HCT116 (cell line): ENCODE measurements at regions not wholly inside any gene's neighbourhood (a gene's known extent, or its start where the extent isn't known, plus 50 kb on each side); places are given as distances from the start of the nearest gene placed in this dataset.

ENCODE experiments used
- ATAC-seq: fragments of 200-7000 bp; cut with Tn5 transposase; 2 replicates; pipeline ENCODE4 v1.9.1; 2020; ENCODE audit warnings: mild to moderate bottlenecking, moderate library complexity
- BruUV-seq: library from RNA; stranded (reverse); fragments of 400-500 nt; replicated peaks from 2 replicates; lab custom pipeline; 2021; lab: Mats Ljungman, UMichigan
- CTCF ChIA-PET: fragments of 300-600 bp; sonication (Branson Sonifier 250); formaldehyde crosslinking; loops from one replicate; lab custom pipeline; 2021; ENCODE audit warnings: antibody characterized with exemption; lab: Charles Lee
- POLR2A ChIA-PET: fragments of 300-600, 350-600 bp; sonication (Branson Sonifier 250); formaldehyde crosslinking; loops from one replicate; lab custom pipeline; 2021; ENCODE audit warnings: antibody characterized with exemption; lab: Charles Lee
- RAD21 ChIA-PET, 2 experiments: fragments of 300-600 bp; sonication (Branson Sonifier 250); formaldehyde crosslinking; loops; one replicate each; lab custom pipeline; 2023; ENCODE audit warnings: low total read pairs in 2 of 2; ENCODE audit not compliant: uncharacterized antibody in 2 of 2, unreplicated experiment in 2 of 2, low non-redundant PET in 1 of 2; lab: Charles Lee
- DNase-seq: peaks from one replicate; pipeline ENCODE4 v3.0.0-alpha.2; 2010; ENCODE audit warnings: low read depth, low spot score
- H2AFZ ChIP-seq: fragments of 200-600 bp; shearing (Covaris generic), sonication (generic); 2 replicates; pipeline ENCODE4 v1.6.1; 2017; ENCODE audit warnings: low read depth, mixed run types, mixed read lengths, antibody characterized with exemption, low read length; ENCODE audit not compliant: poor library complexity, severe bottlenecking
- H3K27ac ChIP-seq: 2 replicates; pipeline ENCODE4 v1.5.1; 2012; ENCODE audit warnings: low read depth, low read length
- H3K27me3 ChIP-seq: fragments of 200-600 bp; sonication (generic); 2 replicates; pipeline ENCODE4 v1.6.1; 2016; ENCODE audit warnings: mixed run types, low read length, mixed read lengths; ENCODE audit not compliant: insufficient read depth
- H3K36me3 ChIP-seq, 2 experiments: fragments of 200-500 bp in 1 of 2; fragments of 200-600 bp in 1 of 2; sonication (Bioruptor generic) in 1 of 2; sonication (generic) in 1 of 2; 2 replicates each; pipeline versions ENCODE4 v1.5.1 to v1.6.1; 2014 to 2016; ENCODE audit warnings: low read length in 2 of 2, inconsistent platforms in 1 of 2, mixed read lengths in 1 of 2, mixed run types in 1 of 2; ENCODE audit not compliant: insufficient read depth in 2 of 2, control insufficient read depth in 1 of 2
- H3K4me1 ChIP-seq, 2 experiments: fragments of 200-600 bp in 1 of 2; sonication (generic) in 1 of 2; 2 replicates each; pipeline versions ENCODE4 v1.5.1 to v1.6.1; 2012 to 2017; ENCODE audit warnings: low read length in 2 of 2, inconsistent platforms in 1 of 2, mild to moderate bottlenecking in 1 of 2, mixed read lengths in 1 of 2, mixed run types in 1 of 2, moderate library complexity in 1 of 2; ENCODE audit not compliant: insufficient read depth in 2 of 2, control insufficient read depth in 1 of 2
- H3K4me2 ChIP-seq: fragments of 200-600 bp; sonication (generic); 2 replicates; pipeline ENCODE4 v1.6.1; 2017; ENCODE audit warnings: mixed run types, low read length, mixed read lengths
- H3K4me3 ChIP-seq, 2 experiments: fragments of 200-600 bp in 1 of 2; sonication (generic) in 1 of 2; replicated peaks in 1 of 2; 2 replicates each; pipeline ENCODE4 v1.5.1; 2011 to 2016; ENCODE audit warnings: low read length in 2 of 2, control low read depth in 1 of 2, low read depth in 1 of 2, mild to moderate bottlenecking in 1 of 2, mixed read lengths in 1 of 2, mixed run types in 1 of 2
- H3K79me2 ChIP-seq: fragments of 200-600 bp; sonication (generic); 2 replicates; pipeline ENCODE4 v1.6.1; 2017; ENCODE audit warnings: mild to moderate bottlenecking, mixed run types, low read length, moderate library complexity, mixed read lengths; ENCODE audit not compliant: insufficient read depth
- H3K9ac ChIP-seq: fragments of 200-600 bp; sonication (generic); 2 replicates; pipeline ENCODE4 v1.6.1; 2016; ENCODE audit warnings: low read length, mixed read lengths
- H3K9me2 ChIP-seq: fragments of 200-600 bp; sonication (generic), shearing (Covaris generic); 2 replicates; pipeline ENCODE4 v1.6.1; 2017; ENCODE audit warnings: mixed run types, mild to moderate bottlenecking, moderate library complexity; ENCODE audit not compliant: insufficient read depth
- H3K9me3 ChIP-seq, 2 experiments: fragments of 200-500 bp in 1 of 2; fragments of 200-600 bp in 1 of 2; sonication (Bioruptor generic) in 1 of 2; sonication (generic) in 1 of 2; 2 replicates each; pipeline ENCODE4 v1.6.1; 2014 to 2017; ENCODE audit warnings: low read length in 2 of 2, mixed read lengths in 2 of 2, inconsistent platforms in 1 of 2, low read depth in 1 of 2, mild to moderate bottlenecking in 1 of 2, mixed run types in 1 of 2, moderate library complexity in 1 of 2; ENCODE audit not compliant: control insufficient read depth in 1 of 2, insufficient read depth in 1 of 2
- H4K20me1 ChIP-seq: fragments of 200-600 bp; sonication (generic), shearing (Covaris generic); 2 replicates; pipeline ENCODE4 v1.6.1; 2017; ENCODE audit warnings: mixed run types, mild to moderate bottlenecking, moderate library complexity; ENCODE audit not compliant: insufficient read depth
- CBX3 ChIP-seq: IDR thresholded peaks from 2 replicates; pipeline ENCODE4 v1.6.1; 2012; ENCODE audit warnings: low read depth
- ELF1 ChIP-seq: IDR thresholded peaks from 2 replicates; pipeline ENCODE4 v1.6.1; 2012; ENCODE audit warnings: low read depth, borderline replicate concordance
- FOSL1 ChIP-seq: IDR thresholded peaks from 2 replicates; pipeline ENCODE4 v1.6.1; 2012; ENCODE audit warnings: low read depth
- POLR2A ChIP-seq: IDR thresholded peaks from 2 replicates; pipeline ENCODE4 v1.7.0; 2011; ENCODE audit warnings: borderline replicate concordance; ENCODE audit not compliant: insufficient read depth, insufficient read length; ENCODE audit errors: extremely low read depth
- RAD21 ChIP-seq: IDR thresholded peaks from 2 replicates; pipeline ENCODE4 v1.6.1; 2012; ENCODE audit warnings: low read depth, mild to moderate bottlenecking
- SRF ChIP-seq: IDR thresholded peaks from 2 replicates; pipeline ENCODE4 v1.6.1; 2012; ENCODE audit warnings: low read depth
- YY1 ChIP-seq: IDR thresholded peaks from 2 replicates; pipeline ENCODE4 v1.6.1; 2011; ENCODE audit warnings: low read length, low read depth, moderate library complexity, mild to moderate bottlenecking; ENCODE audit not compliant: insufficient replicate concordance; ENCODE audit errors: extremely low read depth
- ZFX ChIP-seq: fragments of 450-650 bp; IDR thresholded peaks from 2 replicates; pipeline ENCODE4 v1.6.1; 2017
- ZNF274 ChIP-seq: fragments of 200-500 bp; sonication (Bioruptor generic); IDR thresholded peaks from 2 replicates; pipeline ENCODE4 v1.6.1; 2014; ENCODE audit warnings: mild to moderate bottlenecking, low read depth, low read length, inconsistent platforms
- intact Hi-C: fragments of 100-400 bp; cut with micrococcal nuclease; formaldehyde crosslinking; loops from 2 replicates; pipeline ENCODE4 v1.10.0; 2022
- TF ChIP-seq, protein P1 (sequence below): IDR thresholded peaks from 2 replicates; pipeline ENCODE4 v1.6.1; 2011; ENCODE audit warnings: mild to moderate bottlenecking, low read length, moderate library complexity; ENCODE audit not compliant: insufficient replicate concordance; ENCODE audit errors: extremely low read depth
- TF ChIP-seq, protein P2 (sequence below), 3 experiments: fragments of 200-600 bp in 1 of 3; sonication (generic) in 1 of 3; IDR thresholded peaks in 2 of 3; conservative IDR thresholded peaks in 1 of 3; 2 replicates each; pipeline ENCODE4 v1.5.1; 2012 to 2017; ENCODE audit warnings: low read depth in 2 of 3, low read length in 2 of 3, antibody characterized with exemption in 1 of 3, borderline replicate concordance in 1 of 3, control low read depth in 1 of 3, mild to moderate bottlenecking in 1 of 3, mixed read lengths in 1 of 3, mixed run types in 1 of 3, moderate library complexity in 1 of 3; ENCODE audit not compliant: insufficient read depth in 1 of 3

- TF ChIP-seq ZFX (no peak), FOSL1 (no peak), POLR2A (no peak), YY1 (peak; percentile 68), CBX3 (peak; percentile 56; the same call in 1 of the 2 replicates), ELF1 (no peak), ZNF274 (no peak), SRF (no peak), RAD21 (peak; percentile 77)
- TF ChIP-seq, protein P1, sequence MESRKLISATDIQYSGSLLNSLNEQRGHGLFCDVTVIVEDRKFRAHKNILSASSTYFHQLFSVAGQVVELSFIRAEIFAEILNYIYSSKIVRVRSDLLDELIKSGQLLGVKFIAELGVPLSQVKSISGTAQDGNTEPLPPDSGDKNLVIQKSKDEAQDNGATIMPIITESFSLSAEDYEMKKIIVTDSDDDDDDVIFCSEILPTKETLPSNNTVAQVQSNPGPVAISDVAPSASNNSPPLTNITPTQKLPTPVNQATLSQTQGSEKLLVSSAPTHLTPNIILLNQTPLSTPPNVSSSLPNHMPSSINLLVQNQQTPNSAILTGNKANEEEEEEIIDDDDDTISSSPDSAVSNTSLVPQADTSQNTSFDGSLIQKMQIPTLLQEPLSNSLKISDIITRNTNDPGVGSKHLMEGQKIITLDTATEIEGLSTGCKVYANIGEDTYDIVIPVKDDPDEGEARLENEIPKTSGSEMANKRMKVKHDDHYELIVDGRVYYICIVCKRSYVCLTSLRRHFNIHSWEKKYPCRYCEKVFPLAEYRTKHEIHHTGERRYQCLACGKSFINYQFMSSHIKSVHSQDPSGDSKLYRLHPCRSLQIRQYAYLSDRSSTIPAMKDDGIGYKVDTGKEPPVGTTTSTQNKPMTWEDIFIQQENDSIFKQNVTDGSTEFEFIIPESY: no peak
- TF ChIP-seq, protein P2, sequence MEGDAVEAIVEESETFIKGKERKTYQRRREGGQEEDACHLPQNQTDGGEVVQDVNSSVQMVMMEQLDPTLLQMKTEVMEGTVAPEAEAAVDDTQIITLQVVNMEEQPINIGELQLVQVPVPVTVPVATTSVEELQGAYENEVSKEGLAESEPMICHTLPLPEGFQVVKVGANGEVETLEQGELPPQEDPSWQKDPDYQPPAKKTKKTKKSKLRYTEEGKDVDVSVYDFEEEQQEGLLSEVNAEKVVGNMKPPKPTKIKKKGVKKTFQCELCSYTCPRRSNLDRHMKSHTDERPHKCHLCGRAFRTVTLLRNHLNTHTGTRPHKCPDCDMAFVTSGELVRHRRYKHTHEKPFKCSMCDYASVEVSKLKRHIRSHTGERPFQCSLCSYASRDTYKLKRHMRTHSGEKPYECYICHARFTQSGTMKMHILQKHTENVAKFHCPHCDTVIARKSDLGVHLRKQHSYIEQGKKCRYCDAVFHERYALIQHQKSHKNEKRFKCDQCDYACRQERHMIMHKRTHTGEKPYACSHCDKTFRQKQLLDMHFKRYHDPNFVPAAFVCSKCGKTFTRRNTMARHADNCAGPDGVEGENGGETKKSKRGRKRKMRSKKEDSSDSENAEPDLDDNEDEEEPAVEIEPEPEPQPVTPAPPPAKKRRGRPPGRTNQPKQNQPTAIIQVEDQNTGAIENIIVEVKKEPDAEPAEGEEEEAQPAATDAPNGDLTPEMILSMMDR (IDR thresholded peaks at IDR 0.05 in 2 of 3, conservative IDR thresholded peaks at IDR 0.05 in 1 of 3; ENCODE audit: borderline replicate concordance in 1 of 3, insufficient read depth in 1 of 3, low read depth in 2 of 3, low read length in 2 of 3): peak; percentile 68 to 87 (median 76); a peak in 5 of 6 replicates
- intact Hi-C loops: loop anchor here (1.0 to 10.0 kb wide), 2 partner anchors 550 to 859 kb away; no protein-coding TSS in a partner anchor
- no peak overlapping the region for H3K27ac ChIP-seq
These were observed 134.7 kb upstream of the SCAF11 start for GRCh38 chr12:46124848-46125619.

More at GRCh38 chr12:46124848-46125619, 134.7 kb upstream of the SCAF11 start:
- ChIA-PET POLR2A (interaction anchor here (0.6 kb wide), 1 partner anchor 191 kb away, joined by 3 read pairs; no protein-coding TSS in a partner anchor), RAD21 (interaction anchor here (0.6 to 1.5 kb wide), 6 partner anchors 54 to 896 kb away, joined by 3 to 9 read pairs (median 3); no protein-coding TSS in a partner anchor), CTCF (interaction anchor here (0.6 to 1.9 kb wide), 39 partner anchors 8 to 1272 kb away, joined by 3 to 37 read pairs (median 4); partner anchors contain the start of genes SCAF11 and SLC38A1)
- Histone ChIP-seq H3K27me3 (no peaks in the 10 kb centered on the region), H3K4me1 (peaks cover 0 to 10% of the 10 kb centered on the region in 2 experiments; a peak in 1 of 4 replicates), H3K36me3 (no peaks in the 10 kb centered on the region), H3K4me2 (peak overlapping the region; percentile 78), H4K20me1 (no peaks in the 10 kb centered on the region), H3K4me3 (peak overlapping the region; percentile 18 to 55), H3K9me2 (no peaks in the 10 kb centered on the region), H3K9me3 (no peaks in the 10 kb centered on the region), H3K9ac (peak overlapping the region; percentile 22), H2AFZ (peak overlapping the region; percentile 98), H3K79me2 (no peaks in the 10 kb centered on the region)
- ATAC-seq (peak; percentile 97), DNase-seq (peak; percentile 80)
- no TSS peak for BruUV-seq
